Testis (tissue), 2 donors: ENCODE measurements at regions not wholly inside any gene's neighbourhood (a gene's known extent, or its start where the extent isn't known, plus 50 kb on each side); places are given as distances from the start of the nearest gene placed in this dataset.
"Not testable (repeated sequence)": the region's sequence is repeated elsewhere in the genome, so short reads cannot be mapped to it uniquely, and the experiment has no call there.

Experiments used
- DNase-seq: peaks from one replicate; pipeline ENCODE4 v3.0.0-alpha.2; 2019
- H3K27ac ChIP-seq, 2 donors: fragments of 200-600 bp; sonication (generic); one replicate each; pipeline ENCODE4 v1.5.1; 2019
- H3K27me3 ChIP-seq: fragments of 200-600 bp; sonication (generic); one replicate; pipeline ENCODE4 v1.5.1; 2019
- H3K36me3 ChIP-seq: fragments of 200-600 bp; sonication (generic); one replicate; pipeline ENCODE4 v1.5.1; 2017; ENCODE audit warnings: low read depth; ENCODE audit errors: missing control alignments
- H3K4me1 ChIP-seq: fragments of 200-600 bp; sonication (generic); one replicate; pipeline ENCODE4 v1.5.1; 2019
- H3K4me3 ChIP-seq, 2 donors: fragments of 200-600 bp; sonication (generic); one replicate each; pipeline ENCODE4 v1.5.1; 2017 to 2019
- H3K9me3 ChIP-seq: fragments of 200-600 bp; sonication (generic); one replicate; pipeline ENCODE4 v1.5.1; 2017
- POLR2A ChIP-seq: fragments of 450-650 bp; IDR thresholded peaks from one replicate; pipeline ENCODE4 v1.6.1; 2017; ENCODE audit warnings: antibody characterized with exemption, mild to moderate bottlenecking, moderate library complexity
- WGBS, 2 donors: methylation state at CpG; one replicate each; pipeline ENCODE4 v1.1.5; 2018; 5-methylcytosine and 5-hydroxymethylcytosine counted together
- intact Hi-C: fragments of 100-400 bp; cut with DNase I; formaldehyde crosslinking; loops from one replicate; pipeline ENCODE4 v1.15.1; 2023; ENCODE audit warnings: low total_unique reads
- TF ChIP-seq, protein P1 (sequence below), 3 experiments: fragments of 450-650 bp in 2 of 3; fragments of 200-600 bp in 1 of 3; sonication (generic) in 1 of 3; IDR thresholded peaks; one replicate each; pipeline ENCODE4 v1.5.1; 2016 to 2019; ENCODE audit warnings: antibody characterized with exemption in 3 of 3, mild to moderate bottlenecking in 2 of 3, moderate library complexity in 1 of 3

DNA sequence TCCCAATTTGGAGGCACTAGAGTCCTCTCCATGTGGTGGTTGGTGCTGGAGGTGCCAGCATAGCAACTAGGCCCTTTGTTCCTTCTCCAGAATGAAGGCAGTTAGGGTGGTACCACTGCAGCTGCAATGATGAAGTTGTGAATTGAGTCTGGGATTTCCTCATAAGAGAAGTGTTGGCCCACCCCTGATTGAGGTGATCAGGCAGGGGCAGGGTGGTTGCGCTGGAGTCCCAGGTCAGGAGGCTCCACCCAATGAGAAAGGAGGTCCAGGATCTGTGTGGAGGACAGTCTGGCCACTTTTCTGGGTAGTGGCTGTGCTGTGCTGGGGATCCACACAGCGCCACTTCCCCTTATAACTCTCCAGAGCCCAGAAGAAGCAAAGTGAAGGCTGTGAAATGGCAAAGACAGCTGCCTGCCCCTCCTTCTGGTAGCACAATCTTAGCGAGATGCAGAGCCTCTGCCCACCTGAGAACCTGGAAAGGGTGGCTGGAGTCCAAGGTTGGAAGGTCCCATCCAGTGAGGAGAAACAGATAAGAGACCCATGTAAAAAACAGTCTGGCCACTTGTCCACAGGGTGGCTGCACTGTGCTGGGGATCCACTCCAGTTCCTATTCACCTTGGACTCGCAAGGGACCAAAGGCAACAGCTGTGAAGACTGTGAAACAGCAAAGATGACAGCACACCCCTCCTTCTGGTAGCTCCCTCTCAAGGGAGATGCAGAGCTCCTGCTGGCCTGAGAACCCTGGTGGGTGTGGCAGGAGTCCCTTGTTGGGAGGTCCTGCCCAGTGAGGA, 124.6 kb downstream of the RRAGB start:
- H3K4me1 ChIP-seq: no peaks in the 10 kb centered on the region
- H3K4me3 ChIP-seq: no peak overlapping the region
- intact Hi-C loops: no loop called here
- no peaks in the 10 kb centered on the region for H3K27me3 ChIP-seq
- no peaks in the 10 kb centered on the region for H3K9me3 ChIP-seq
- H3K36me3 ChIP-seq: no peaks in the 10 kb centered on the region
- no peak for TF ChIP-seq POLR2A
- 50% methylated on average over 4 of the region's 4 CpGs; no CpG with 5 or more reads in 1 of the 2 donors for WGBS, 2 donors
- no peak overlapping the region for H3K27ac ChIP-seq
- no peak for DNase-seq

DNA sequence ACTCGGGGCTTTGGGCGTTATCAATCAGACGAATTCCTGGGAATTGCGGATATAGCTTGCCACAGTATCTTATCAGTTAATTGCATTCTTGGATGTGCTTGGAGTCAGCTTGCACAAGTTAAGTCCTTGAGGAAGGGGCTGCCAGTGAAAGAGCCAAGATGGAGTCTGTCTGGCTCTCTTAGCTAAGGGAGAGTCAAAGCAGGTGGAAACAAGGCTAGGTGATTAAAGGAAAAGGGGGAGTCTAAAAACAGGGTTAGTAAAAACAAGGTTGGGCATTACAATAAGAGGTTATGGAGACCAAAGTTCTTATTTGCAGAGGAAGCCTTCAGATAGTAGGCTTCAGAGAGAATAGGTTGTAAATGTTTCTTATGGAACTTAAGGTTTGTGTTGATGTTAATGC, 149.2 kb downstream of the RRAGB start:
- H3K36me3 ChIP-seq, H3K9me3 ChIP-seq, H3K4me3 ChIP-seq, H3K27ac ChIP-seq, DNase-seq, intact Hi-C loops, H3K27me3 ChIP-seq, H3K4me1 ChIP-seq: not testable (repeated sequence)
- 21 to 26% methylated on average over 4 of the region's 4 CpGs for WGBS, 2 donors

DNA sequence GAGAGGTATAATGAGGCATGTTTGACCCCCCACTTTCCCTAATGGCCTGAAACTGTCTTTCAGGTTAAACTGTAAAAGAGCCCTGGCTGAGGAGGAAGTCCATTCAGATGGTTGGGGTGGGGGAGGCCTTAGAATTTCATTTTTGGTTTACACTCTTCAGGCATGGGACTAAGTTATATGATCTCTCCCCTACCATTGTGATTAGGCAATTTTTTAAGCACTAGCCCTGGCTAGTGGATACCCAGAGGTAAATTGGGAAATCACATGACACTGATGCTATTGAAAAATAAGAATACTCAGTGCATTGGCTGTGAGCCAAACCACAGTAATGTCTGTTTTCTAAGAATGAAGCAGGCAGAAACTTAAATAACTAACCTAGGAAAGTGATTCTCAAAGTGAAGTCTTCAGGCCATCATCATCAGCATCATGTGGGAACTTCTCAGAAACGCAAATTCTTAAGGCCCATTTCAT, 149.7 kb downstream of the RRAGB start:
- H3K4me1 ChIP-seq: no peaks in the 10 kb centered on the region
- H3K4me3 ChIP-seq: no peak overlapping the region
- TF ChIP-seq POLR2A: no peak
- TF ChIP-seq, protein P1, sequence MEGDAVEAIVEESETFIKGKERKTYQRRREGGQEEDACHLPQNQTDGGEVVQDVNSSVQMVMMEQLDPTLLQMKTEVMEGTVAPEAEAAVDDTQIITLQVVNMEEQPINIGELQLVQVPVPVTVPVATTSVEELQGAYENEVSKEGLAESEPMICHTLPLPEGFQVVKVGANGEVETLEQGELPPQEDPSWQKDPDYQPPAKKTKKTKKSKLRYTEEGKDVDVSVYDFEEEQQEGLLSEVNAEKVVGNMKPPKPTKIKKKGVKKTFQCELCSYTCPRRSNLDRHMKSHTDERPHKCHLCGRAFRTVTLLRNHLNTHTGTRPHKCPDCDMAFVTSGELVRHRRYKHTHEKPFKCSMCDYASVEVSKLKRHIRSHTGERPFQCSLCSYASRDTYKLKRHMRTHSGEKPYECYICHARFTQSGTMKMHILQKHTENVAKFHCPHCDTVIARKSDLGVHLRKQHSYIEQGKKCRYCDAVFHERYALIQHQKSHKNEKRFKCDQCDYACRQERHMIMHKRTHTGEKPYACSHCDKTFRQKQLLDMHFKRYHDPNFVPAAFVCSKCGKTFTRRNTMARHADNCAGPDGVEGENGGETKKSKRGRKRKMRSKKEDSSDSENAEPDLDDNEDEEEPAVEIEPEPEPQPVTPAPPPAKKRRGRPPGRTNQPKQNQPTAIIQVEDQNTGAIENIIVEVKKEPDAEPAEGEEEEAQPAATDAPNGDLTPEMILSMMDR (IDR thresholded peaks at IDR 0.05): no peak
- no peaks in the 10 kb centered on the region for H3K36me3 ChIP-seq
- H3K27me3 ChIP-seq: no peaks in the 10 kb centered on the region
- no peak overlapping the region for H3K27ac ChIP-seq
- WGBS, 2 donors: 50 to 64% methylated on average over 1 of the region's 1 CpG
- no peaks in the 10 kb centered on the region for H3K9me3 ChIP-seq
- intact Hi-C loops: no loop called here
- no peak for DNase-seq

DNA sequence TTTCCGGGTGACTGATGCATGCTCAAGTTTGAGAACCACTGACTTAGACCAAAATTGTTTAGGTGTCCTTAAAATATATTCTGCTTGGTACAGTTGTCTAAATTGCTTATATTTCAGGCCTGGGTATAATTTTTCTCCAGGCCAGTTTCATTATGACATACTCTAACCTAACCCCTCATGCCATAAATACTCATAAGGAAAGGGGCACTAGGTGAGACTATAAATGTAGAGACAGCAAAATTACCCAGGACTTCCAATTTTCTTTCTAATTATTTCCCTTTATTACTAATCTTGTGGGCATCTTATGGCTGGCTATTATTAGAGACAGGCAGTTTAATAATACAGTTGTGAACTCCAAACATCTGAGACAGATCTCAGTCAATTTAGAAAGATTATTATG, 150.2 kb downstream of the RRAGB start:
- no peak overlapping the region for H3K27ac ChIP-seq
- no peak for DNase-seq
- WGBS, 2 donors: 75 to 79% methylated on average over 1 of the region's 1 CpG
- H3K36me3 ChIP-seq: no peaks in the 10 kb centered on the region
- H3K27me3 ChIP-seq: no peaks in the 10 kb centered on the region
- TF ChIP-seq POLR2A: no peak
- TF ChIP-seq, protein P1 (IDR thresholded peaks at IDR 0.05): no peak
- no peaks in the 10 kb centered on the region for H3K4me1 ChIP-seq
- no peaks in the 10 kb centered on the region for H3K9me3 ChIP-seq
- intact Hi-C loops: no loop called here
- no peak overlapping the region for H3K4me3 ChIP-seq

DNA sequence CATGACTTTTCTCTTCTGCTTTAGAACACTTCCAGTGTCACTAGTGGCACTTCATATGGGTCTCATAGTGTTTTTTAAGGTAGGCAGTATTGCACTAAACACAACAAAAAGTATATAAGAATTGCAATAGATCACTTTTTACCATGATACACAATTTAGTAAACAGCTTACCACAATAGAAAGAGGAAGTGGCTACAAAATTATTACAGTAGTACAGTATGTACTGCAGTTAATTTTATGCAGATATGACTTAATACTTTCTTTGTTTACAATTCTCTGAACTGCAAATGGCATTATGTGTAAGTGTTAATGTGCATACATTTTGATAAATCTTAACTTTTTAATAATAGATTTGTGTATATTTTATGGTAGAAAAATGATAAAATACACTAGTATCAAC, 157.3 kb downstream of the RRAGB start:
- intact Hi-C loops: no loop called here

DNA sequence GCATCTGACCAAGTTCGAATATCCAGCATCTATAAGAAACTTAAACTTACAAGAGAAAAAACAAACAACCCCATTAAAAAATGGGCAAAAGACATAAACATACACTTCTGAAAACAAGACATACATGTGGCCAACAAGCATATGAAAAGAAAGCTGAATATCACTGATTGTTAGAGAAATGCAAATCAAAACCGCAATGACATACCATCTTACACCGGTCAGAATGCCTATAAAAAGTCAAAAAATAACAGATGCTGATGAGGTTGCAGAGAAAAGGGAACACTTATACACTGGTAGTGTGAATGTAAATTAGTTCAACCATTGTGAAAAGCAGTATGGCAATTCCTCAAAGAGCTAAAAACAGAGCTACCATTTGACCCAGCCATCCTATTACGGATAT, 166.0 kb downstream of the RRAGB start:
- 82 to 83% methylated on average over 4 of the region's 4 CpGs for WGBS, 2 donors
- H3K27me3 ChIP-seq, H3K9me3 ChIP-seq, intact Hi-C loops, H3K4me1 ChIP-seq, H3K36me3 ChIP-seq, DNase-seq, H3K27ac ChIP-seq, H3K4me3 ChIP-seq: not testable (repeated sequence)

More for the DNA sequence above, 157.3 kb downstream of the RRAGB start:
- no peak for DNase-seq
- TF ChIP-seq POLR2A: no peak
- TF ChIP-seq, protein P1 (IDR thresholded peaks at IDR 0.05): no peak
- Histone ChIP-seq H3K4me1 (no peaks in the 10 kb centered on the region), H3K27me3 (no peaks in the 10 kb centered on the region), H3K36me3 (no peaks in the 10 kb centered on the region), H3K27ac (no peak overlapping the region), H3K4me3 (no peak overlapping the region), H3K9me3 (no peaks in the 10 kb centered on the region)
